ENCODE measurements at regions not wholly inside any gene's neighbourhood (a gene's known extent, or its start where the extent isn't known, plus 50 kb on each side); places are given as distances from the start of the nearest gene placed in this dataset.

- H4K20me1 ChIP-seq (replicated peaks; ENCODE audit: control insufficient read depth, extremely low read depth, insufficient read depth, low read length) = no peaks in the 10 kb centered on the region
- CTCF ChIA-PET = no interaction called here
- H3K27me3 ChIP-seq (ENCODE audit: control insufficient read depth in 2 of 2, insufficient read depth in 2 of 2, low read length in 2 of 2) = no peaks in the 10 kb centered on the region
- no peak for TF ChIP-seq MYC (IDR thresholded peaks at IDR 0.05; ENCODE audit: low read depth, low read length)
- no peak for TF ChIP-seq POLR2AphosphoS5 (IDR thresholded peaks at IDR 0.05; ENCODE audit: insufficient read depth, low read depth, low read length)
- no peak for TF ChIP-seq POLR2A (IDR thresholded peaks at IDR 0.05; ENCODE audit: low read depth, low read length)
- H3K9me1 ChIP-seq (replicated peaks; ENCODE audit: control insufficient read depth, extremely low read depth, insufficient read depth, low read length) = no peaks in the 10 kb centered on the region
- H2AFZ ChIP-seq (ENCODE audit: low read depth, low read length) = no peak overlapping the region
- no peak overlapping the region for H3K9ac ChIP-seq (replicated peaks; ENCODE audit: extremely low read depth, insufficient read depth, low read length)
- no peak for DNase-seq (ENCODE audit: low read depth, low spot score)
- intact Hi-C loops (cut with micrococcal nuclease) = no loop called here
- POLR2A ChIA-PET = no interaction called here
- no peaks in the 10 kb centered on the region for H3K9me3 ChIP-seq (replicated peaks; ENCODE audit: control insufficient read depth, insufficient read depth, low read length)
- no peaks in the 10 kb centered on the region for H3K4me1 ChIP-seq (ENCODE audit: control insufficient read depth, extremely low read depth, insufficient read depth, low read length)
- dilution Hi-C loops (cut with MboI; ENCODE audit: extremely low pct_ligation_motif_present, low sequenced_read_pairs) = no loop called here
- no peak overlapping the region for H3K27ac ChIP-seq (ENCODE audit: insufficient read depth, low read depth, low read length)
- no peak overlapping the region for H3K4me3 ChIP-seq (replicated peaks in 1 of 3; ENCODE audit: insufficient read depth in 1 of 3, low read depth in 1 of 3, low read length in 3 of 3)
- H3K4me2 ChIP-seq (ENCODE audit: insufficient read depth, low read length) = no peak overlapping the region
- no peak for FAIRE-seq
- BruUV-seq (replicated peaks) = no TSS peak
- no peaks in the 10 kb centered on the region for H3K36me3 ChIP-seq (ENCODE audit: control insufficient read depth in 2 of 2, extremely low read depth in 1 of 2, insufficient read depth in 2 of 2, low read length in 2 of 2)
- no peaks in the 10 kb centered on the region for H3K79me2 ChIP-seq (ENCODE audit: control insufficient read depth, insufficient read depth, low read length)
Measured at GRCh38 chr4:4625488-4625887, 83.6 kb upstream of the STX18 start.

DNA sequence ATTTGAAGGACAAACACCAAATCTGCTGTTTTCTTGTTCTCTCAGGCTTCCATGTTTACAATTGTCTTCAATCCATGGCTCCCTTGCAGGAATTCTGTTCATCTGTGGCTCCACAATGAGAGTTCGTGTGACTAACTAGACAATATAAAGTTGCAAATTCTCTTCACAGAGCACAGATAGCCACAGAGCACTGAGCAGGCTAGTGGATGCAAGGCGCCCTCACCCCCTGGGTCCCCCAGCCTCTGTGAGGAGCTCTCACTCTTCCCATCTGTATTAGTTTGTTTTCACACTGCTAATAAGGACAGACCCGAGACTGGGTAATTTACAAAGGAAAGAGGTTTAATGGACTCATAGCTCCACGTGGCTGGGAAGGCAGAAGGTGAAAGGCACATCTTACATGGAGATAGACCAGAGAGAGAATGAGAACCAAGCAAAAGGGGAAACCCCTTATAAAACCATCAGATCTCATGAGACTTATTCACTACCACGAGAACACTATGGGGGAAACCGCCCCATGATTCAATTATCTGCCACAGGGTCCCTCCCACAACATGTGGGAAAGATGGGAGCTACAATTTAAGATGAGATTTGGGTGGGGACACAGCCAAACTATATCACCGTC lies 82.5 kb upstream of the STX18 start:
- Histone ChIP-seq H3K36me3 (ENCODE audit: control insufficient read depth in 2 of 2, extremely low read depth in 1 of 2, insufficient read depth in 2 of 2, low read length in 2 of 2) (no peaks in the 10 kb centered on the region), H4K20me1 (replicated peaks; ENCODE audit: control insufficient read depth, extremely low read depth, insufficient read depth, low read length) (no peaks in the 10 kb centered on the region), H3K4me3 (replicated peaks in 1 of 3; ENCODE audit: insufficient read depth in 1 of 3, low read depth in 1 of 3, low read length in 3 of 3) (no peak overlapping the region), H3K4me1 (ENCODE audit: control insufficient read depth, extremely low read depth, insufficient read depth, low read length) (no peaks in the 10 kb centered on the region), H3K79me2 (ENCODE audit: control insufficient read depth, insufficient read depth, low read length) (no peaks in the 10 kb centered on the region), H3K27ac (ENCODE audit: insufficient read depth, low read depth, low read length) (no peak overlapping the region), H3K9me3 (replicated peaks; ENCODE audit: control insufficient read depth, insufficient read depth, low read length) (no peaks in the 10 kb centered on the region), H3K9me1 (replicated peaks; ENCODE audit: control insufficient read depth, extremely low read depth, insufficient read depth, low read length) (no peaks in the 10 kb centered on the region), H3K4me2 (ENCODE audit: insufficient read depth, low read length) (no peak overlapping the region), H2AFZ (ENCODE audit: low read depth, low read length) (no peak overlapping the region), H3K9ac (replicated peaks; ENCODE audit: extremely low read depth, insufficient read depth, low read length) (no peak overlapping the region), H3K27me3 (ENCODE audit: control insufficient read depth in 2 of 2, insufficient read depth in 2 of 2, low read length in 2 of 2) (no peaks in the 10 kb centered on the region)
- POLR2A ChIA-PET = no interaction called here
- BruUV-seq (replicated peaks) = no TSS peak
- FAIRE-seq (no peak), DNase-seq (ENCODE audit: low read depth, low spot score) (no peak)
- dilution Hi-C loops (cut with MboI; ENCODE audit: extremely low pct_ligation_motif_present, low sequenced_read_pairs) = no loop called here
- intact Hi-C loops (cut with micrococcal nuclease) = no loop called here
- no peak for TF ChIP-seq MYC (IDR thresholded peaks at IDR 0.05; ENCODE audit: low read depth, low read length)
- TF ChIP-seq, protein P1, sequence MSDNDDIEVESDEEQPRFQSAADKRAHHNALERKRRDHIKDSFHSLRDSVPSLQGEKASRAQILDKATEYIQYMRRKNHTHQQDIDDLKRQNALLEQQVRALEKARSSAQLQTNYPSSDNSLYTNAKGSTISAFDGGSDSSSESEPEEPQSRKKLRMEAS (IDR thresholded peaks at IDR 0.05; ENCODE audit: insufficient read depth, insufficient read length) = no peak
- TF ChIP-seq JUN (IDR thresholded peaks at IDR 0.05; ENCODE audit: borderline replicate concordance, insufficient read depth, insufficient read length, low read depth) = no peak
- TF ChIP-seq POLR2A (IDR thresholded peaks at IDR 0.05; ENCODE audit: low read depth, low read length) = no peak
- no peak for TF ChIP-seq FOS (IDR thresholded peaks at IDR 0.05; ENCODE audit: borderline replicate concordance, insufficient read depth, low read length)
- TF ChIP-seq EZH2 (IDR thresholded peaks at IDR 0.05; ENCODE audit: borderline replicate concordance, low read depth, low read length, severe bottlenecking) = no peak
- no peak for TF ChIP-seq GATA2 (IDR thresholded peaks at IDR 0.05; ENCODE audit: insufficient read depth, insufficient read length, low read depth, low read length)
- TF ChIP-seq POLR2AphosphoS5 (IDR thresholded peaks at IDR 0.05; ENCODE audit: insufficient read depth, low read depth, low read length) = no peak
- TF ChIP-seq, protein P2, sequence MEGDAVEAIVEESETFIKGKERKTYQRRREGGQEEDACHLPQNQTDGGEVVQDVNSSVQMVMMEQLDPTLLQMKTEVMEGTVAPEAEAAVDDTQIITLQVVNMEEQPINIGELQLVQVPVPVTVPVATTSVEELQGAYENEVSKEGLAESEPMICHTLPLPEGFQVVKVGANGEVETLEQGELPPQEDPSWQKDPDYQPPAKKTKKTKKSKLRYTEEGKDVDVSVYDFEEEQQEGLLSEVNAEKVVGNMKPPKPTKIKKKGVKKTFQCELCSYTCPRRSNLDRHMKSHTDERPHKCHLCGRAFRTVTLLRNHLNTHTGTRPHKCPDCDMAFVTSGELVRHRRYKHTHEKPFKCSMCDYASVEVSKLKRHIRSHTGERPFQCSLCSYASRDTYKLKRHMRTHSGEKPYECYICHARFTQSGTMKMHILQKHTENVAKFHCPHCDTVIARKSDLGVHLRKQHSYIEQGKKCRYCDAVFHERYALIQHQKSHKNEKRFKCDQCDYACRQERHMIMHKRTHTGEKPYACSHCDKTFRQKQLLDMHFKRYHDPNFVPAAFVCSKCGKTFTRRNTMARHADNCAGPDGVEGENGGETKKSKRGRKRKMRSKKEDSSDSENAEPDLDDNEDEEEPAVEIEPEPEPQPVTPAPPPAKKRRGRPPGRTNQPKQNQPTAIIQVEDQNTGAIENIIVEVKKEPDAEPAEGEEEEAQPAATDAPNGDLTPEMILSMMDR (IDR thresholded peaks at IDR 0.05; ENCODE audit: extremely low read depth in 1 of 2, insufficient read depth in 1 of 2, low read depth in 1 of 2, low read length in 2 of 2) = no peak
- CTCF ChIA-PET = interaction anchor here (0.9 kb wide), 1 partner anchor 45 kb away, joined by 3 read pairs; no protein-coding TSS in a partner anchor

All from endothelial cell of umbilical vein (primary cell).